HG03159 (cell line): ENCODE measurements at regions not wholly inside any gene's neighbourhood (a gene's known extent, or its start where the extent isn't known, plus 50 kb on each side); places are given as distances from the start of the nearest gene placed in this dataset.

ENCODE experiments used
- ATAC-seq: cut with Tn5 transposase; IDR thresholded peaks from one replicate; pipeline ENCODE4 v1.9.1; 2021; ENCODE audit warnings: mild to moderate bottlenecking, moderate library complexity; ENCODE audit not compliant: unreplicated experiment

- ATAC-seq, result no peak
Observed at GRCh38 chr14:101064121-101064661, 160.7 kb upstream of the RTL1 start.

GRCh38 chr14:101064718-101065117, 161.2 kb upstream of the RTL1 start:
- no peak for ATAC-seq

- ATAC-seq, result no peak
Observed at GRCh38 chr14:101065246-101065645, 161.7 kb upstream of the RTL1 start.

GRCh38 chr14:101065696-101066694, 162.5 kb upstream of the RTL1 start:
- no peak for ATAC-seq

GRCh38 chr14:101066826-101067510, 163.4 kb upstream of the RTL1 start:
- ATAC-seq, result no peak

GRCh38 chr14:101068313-101069227, 165.0 kb upstream of the RTL1 start:
- no peak for ATAC-seq

- no peak for ATAC-seq
Observed at GRCh38 chr14:101069228-101069549, 165.7 kb upstream of the RTL1 start.

- ATAC-seq, result no peak
Observed at GRCh38 chr14:101069666-101070362, 166.3 kb upstream of the RTL1 start.

- no peak for ATAC-seq
Observed at GRCh38 chr14:101070540-101071492, 167.3 kb upstream of the RTL1 start.

- ATAC-seq, result no peak
Observed at GRCh38 chr14:101071493-101071906, 168.0 kb upstream of the RTL1 start.

GRCh38 chr14:101072070-101072469, 168.5 kb upstream of the RTL1 start:
- ATAC-seq, result no peak

GRCh38 chr14:101072531-101072930, 169.0 kb upstream of the RTL1 start:
- no peak for ATAC-seq

- peak; percentile 54 for ATAC-seq
Observed at GRCh38 chr14:101072945-101073597, 169.5 kb upstream of the RTL1 start.

GRCh38 chr14:101073598-101073965, 170.1 kb upstream of the RTL1 start:
- ATAC-seq, result no peak

GRCh38 chr14:101074196-101075024, 170.9 kb upstream of the RTL1 start:
- no peak for ATAC-seq

- peak; percentile 52 for ATAC-seq
Observed at GRCh38 chr14:101075025-101075800, 171.7 kb upstream of the RTL1 start.
